NB4 (cell line): ENCODE measurements at regions not wholly inside any gene's neighbourhood (a gene's known extent, or its start where the extent isn't known, plus 50 kb on each side); places are given as distances from the start of the nearest gene placed in this dataset.
A peak's percentile ranks its signal among the peaks of the same experiment; 100 is the strongest.
"Not testable (repeated sequence)": the region's sequence is repeated elsewhere in the genome, so short reads cannot be mapped to it uniquely, and the experiment has no call there.

Source experiments
- DNase-seq: peaks from one replicate; pipeline ENCODE4 v3.0.0; 2010; ENCODE audit warnings: low read depth
- H3K4me3 ChIP-seq: one replicate; pipeline ENCODE4 v1.5.1; 2011; ENCODE audit warnings: mild to moderate bottlenecking, low read depth, low read length, moderate library complexity
- MAX ChIP-seq: IDR thresholded peaks from 2 replicates; pipeline ENCODE4 v1.6.1; 2011; ENCODE audit warnings: low read depth, low read length
- MYC ChIP-seq: IDR thresholded peaks from 2 replicates; pipeline ENCODE4 v1.6.1; 2011; ENCODE audit warnings: low read depth, low read length
- POLR2A ChIP-seq: IDR thresholded peaks from 2 replicates; pipeline ENCODE4 v1.6.1; 2011; ENCODE audit warnings: mild to moderate bottlenecking; ENCODE audit not compliant: insufficient read length; ENCODE audit errors: extremely low read depth
- TF ChIP-seq, protein P1 (sequence below): IDR thresholded peaks from one replicate; pipeline ENCODE4 v1.5.1; 2012; ENCODE audit warnings: low read depth, low read length

GRCh38 chr15:96473556-96473955, 143.1 kb downstream of the NR2F2 start:
- DNase-seq, result no peak
- no peak overlapping the region for H3K4me3 ChIP-seq
- TF ChIP-seq, protein P1, sequence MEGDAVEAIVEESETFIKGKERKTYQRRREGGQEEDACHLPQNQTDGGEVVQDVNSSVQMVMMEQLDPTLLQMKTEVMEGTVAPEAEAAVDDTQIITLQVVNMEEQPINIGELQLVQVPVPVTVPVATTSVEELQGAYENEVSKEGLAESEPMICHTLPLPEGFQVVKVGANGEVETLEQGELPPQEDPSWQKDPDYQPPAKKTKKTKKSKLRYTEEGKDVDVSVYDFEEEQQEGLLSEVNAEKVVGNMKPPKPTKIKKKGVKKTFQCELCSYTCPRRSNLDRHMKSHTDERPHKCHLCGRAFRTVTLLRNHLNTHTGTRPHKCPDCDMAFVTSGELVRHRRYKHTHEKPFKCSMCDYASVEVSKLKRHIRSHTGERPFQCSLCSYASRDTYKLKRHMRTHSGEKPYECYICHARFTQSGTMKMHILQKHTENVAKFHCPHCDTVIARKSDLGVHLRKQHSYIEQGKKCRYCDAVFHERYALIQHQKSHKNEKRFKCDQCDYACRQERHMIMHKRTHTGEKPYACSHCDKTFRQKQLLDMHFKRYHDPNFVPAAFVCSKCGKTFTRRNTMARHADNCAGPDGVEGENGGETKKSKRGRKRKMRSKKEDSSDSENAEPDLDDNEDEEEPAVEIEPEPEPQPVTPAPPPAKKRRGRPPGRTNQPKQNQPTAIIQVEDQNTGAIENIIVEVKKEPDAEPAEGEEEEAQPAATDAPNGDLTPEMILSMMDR, result no peak
- TF ChIP-seq POLR2A (no peak), MAX (no peak), MYC (no peak)

DNA sequence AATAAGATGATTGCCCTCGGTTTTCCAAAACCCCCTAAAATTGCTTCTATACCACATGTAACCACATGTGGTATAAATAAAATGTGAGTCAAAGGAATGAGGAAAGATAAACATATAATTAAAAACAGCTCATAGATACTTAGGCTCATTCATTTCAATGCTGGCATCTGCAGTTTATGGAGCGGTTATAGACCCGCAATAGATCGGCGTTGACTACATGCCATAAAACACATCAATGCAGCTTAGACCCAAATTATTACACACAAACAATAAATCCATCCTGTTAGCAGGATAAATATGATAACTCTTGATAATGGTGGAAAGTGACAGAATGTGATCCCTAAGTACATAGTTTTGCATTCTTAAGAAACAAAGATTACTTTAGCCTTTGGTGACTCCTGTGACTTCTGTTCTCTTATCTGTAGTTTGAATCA, 143.7 kb downstream of the NR2F2 start:
- no peak overlapping the region for H3K4me3 ChIP-seq
- DNase-seq, result no peak
- TF ChIP-seq POLR2A (no peak), MAX (no peak), MYC (no peak)
- TF ChIP-seq, protein P1, result no peak

DNA sequence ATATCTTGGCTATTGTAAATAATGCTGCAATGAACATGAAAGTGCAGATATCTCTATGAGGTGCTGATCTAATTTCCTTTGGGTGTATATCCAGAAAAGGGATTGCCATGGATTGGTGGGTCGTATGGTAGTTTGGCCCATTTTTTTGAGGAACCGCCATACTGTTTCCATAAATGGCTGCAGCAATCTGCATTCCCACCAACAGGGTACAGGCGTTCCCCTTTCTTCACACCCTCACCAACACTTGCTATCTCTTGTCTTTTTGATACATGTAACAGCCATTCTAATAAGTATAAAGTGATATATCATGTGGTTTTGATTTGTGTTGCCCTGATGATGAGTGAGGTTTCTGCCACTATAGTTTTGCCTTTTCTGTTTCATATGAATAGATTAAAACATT, 146.7 kb downstream of the NR2F2 start:
- TF ChIP-seq POLR2A (no peak), MAX (no peak), MYC (no peak)
- TF ChIP-seq, protein P1, result no peak
- no peak overlapping the region for H3K4me3 ChIP-seq

DNA sequence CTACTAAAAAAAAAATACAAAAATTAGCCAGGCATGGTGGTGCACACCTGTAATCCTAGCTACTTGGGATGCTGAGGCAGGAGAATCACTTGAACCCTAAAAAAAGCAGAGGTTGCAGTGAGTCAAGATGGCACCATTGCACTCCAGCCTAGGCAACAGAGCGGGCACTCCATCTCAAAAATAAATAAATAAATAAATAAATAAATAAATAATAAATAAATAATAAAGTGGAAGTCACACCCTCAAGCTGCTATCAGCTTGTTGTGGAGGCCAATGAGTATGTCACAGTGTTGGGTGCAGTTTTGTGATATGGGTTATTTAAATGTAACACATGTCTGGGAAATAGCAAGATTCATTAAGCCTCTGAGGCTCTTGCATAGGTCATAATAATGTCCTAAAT, 153.9 kb downstream of the NR2F2 start:
- not testable (repeated sequence) for H3K4me3 ChIP-seq, DNase-seq

More for the DNA sequence above, 146.7 kb downstream of the NR2F2 start:
- DNase-seq, result no peak

GRCh38 chr15:96484830-96485229, 154.3 kb downstream of the NR2F2 start:
- H3K4me3 ChIP-seq, result no peak overlapping the region
- TF ChIP-seq, protein P1, result no peak
- no peak for TF ChIP-seq MYC
- no peak for TF ChIP-seq MAX
- no peak for TF ChIP-seq POLR2A
- DNase-seq, result no peak

DNA sequence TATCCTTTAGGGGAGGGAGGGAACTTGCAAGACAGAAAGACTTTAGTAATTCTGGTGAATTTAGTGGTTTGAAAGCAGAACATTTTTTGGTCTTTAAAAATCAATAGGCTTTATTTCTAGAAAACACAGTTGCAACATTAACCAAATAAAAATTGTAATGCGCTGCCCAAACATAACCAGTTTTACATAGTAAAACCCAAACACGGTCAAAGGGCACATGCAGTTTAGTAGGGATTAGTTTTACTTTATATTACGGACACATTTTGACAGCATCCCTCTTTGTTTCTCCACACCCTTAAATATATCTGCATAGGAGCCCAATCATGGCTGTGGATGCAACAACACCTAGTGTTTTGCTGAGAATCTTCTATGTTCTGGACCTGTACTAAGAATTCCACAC, 156.7 kb downstream of the NR2F2 start:
- TF ChIP-seq, protein P1, result no peak
- TF ChIP-seq MYC (no peak), POLR2A (no peak), MAX (no peak)
- no peak overlapping the region for H3K4me3 ChIP-seq
- DNase-seq, result no peak

DNA sequence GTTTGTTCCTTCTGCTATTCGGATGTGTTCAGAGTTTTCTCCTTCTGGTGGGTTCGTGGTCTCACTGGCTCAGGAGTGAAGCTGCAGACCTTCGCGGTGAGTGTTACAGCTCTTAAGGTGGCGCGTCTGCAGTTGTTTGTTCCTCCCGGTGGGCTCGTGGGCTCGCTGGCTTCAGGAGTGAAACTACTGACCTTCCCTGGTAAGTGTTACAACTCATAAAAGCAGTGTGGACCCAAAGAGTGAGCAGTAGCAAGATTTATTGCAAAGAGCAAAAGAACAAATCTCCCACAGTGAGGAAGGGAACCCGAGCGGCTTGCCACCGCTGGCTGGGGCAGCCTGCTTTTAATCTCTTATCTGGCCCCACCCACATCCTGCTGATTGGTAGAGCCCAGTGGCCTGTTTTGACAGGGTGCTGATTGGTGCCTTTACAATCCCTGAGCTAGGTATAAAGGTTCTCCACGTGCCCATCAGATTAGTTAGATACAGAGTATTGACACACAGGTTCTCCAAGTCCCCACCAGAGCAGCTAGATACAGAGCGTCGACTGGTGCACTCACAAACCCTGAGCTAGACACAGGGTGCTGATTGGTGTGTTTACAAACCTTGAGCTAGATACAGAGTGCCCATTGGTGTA, 160.7 kb downstream of the NR2F2 start:
- not testable (repeated sequence) for H3K4me3 ChIP-seq, DNase-seq

DNA sequence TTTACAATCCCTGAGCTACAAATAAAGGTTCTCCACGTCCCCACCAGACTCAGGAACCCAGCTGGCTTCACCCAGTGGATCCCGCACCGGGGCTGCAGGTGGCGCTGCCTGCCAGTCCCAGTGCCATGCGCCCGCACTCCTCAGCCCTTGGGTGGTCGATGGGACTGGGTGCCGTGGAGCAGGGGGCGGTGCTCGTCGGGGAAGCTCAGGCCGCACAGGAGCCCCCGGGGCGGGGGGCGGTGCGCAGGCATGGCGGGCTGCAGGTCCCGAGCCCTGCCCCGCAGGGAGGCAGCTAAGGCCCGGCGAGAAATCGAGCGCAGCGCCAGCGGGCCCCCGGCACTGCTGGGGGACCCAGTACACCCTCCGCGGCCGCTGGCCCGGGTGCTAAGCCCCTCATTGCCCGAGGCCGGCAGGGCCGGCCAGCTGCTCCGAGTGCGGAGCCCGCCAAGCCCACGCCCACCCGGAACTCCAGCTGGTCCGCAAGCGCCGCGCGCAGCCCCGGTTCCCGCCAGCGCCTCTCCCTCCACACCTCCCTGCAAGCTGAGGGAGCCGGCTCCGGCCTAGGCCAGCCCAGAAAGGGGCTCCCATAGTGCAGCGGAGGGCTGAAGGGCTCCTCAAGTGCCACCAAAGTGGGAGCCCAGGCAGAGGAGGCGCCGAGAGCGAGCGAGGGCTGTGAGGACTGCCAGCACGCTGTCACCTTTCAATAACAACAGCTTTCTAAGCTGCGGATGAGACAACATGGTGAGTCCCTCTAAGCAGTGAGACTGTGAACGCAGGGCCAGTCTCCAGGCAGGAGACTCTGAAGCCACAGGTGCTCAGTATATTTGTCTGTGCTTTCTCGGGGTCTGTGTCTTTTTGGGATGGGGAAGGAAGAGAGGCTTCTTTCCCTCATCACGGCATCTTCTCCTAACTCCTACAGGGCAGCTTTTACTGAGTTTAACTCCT, 161.5 kb downstream of the NR2F2 start:
- H3K4me3 ChIP-seq, result peak overlapping the region; percentile 74
- DNase-seq, result not testable (repeated sequence)
